ENCODE measurements at regions not wholly inside any gene's neighbourhood (a gene's known extent, or its start where the extent isn't known, plus 50 kb on each side); places are given as distances from the start of the nearest gene placed in this dataset.
"Not testable (repeated sequence)": the region's sequence is repeated elsewhere in the genome, so short reads cannot be mapped to it uniquely, and the experiment has no call there.

GRCh38 chr4:27397886-27398285, 537.2 kb downstream of the STIM2 start:
- H3K4me1 ChIP-seq (ENCODE audit: control insufficient read depth, insufficient read depth, low read length), result no peaks in the 10 kb centered on the region
- H3K9ac ChIP-seq (ENCODE audit: low read length in 2 of 2), result no peak overlapping the region
- H3K27me3 ChIP-seq (ENCODE audit: control insufficient read depth in 1 of 2, insufficient read depth in 2 of 2, low read length in 2 of 2), result no peaks in the 10 kb centered on the region
- H3K27ac ChIP-seq (ENCODE audit: low read length), result no peak overlapping the region
- H3K9me3 ChIP-seq (ENCODE audit: control insufficient read depth in 2 of 2, low read length in 2 of 2), result no peaks in the 10 kb centered on the region
- no peak overlapping the region for H3K4me3 ChIP-seq (ENCODE audit: low read length in 2 of 2)
- H3K36me3 ChIP-seq (ENCODE audit: control insufficient read depth in 2 of 2, insufficient read depth in 2 of 2, low read length in 2 of 2), result no peaks in the 10 kb centered on the region

GRCh38 chr4:27398631-27399310, 538.1 kb downstream of the STIM2 start:
- Histone ChIP-seq H3K36me3 (ENCODE audit: control insufficient read depth in 2 of 2, insufficient read depth in 2 of 2, low read length in 2 of 2) (no peaks in the 10 kb centered on the region), H3K27me3 (ENCODE audit: control insufficient read depth in 1 of 2, insufficient read depth in 2 of 2, low read length in 2 of 2) (no peaks in the 10 kb centered on the region), H3K9me3 (ENCODE audit: control insufficient read depth in 2 of 2, low read length in 2 of 2) (no peaks in the 10 kb centered on the region), H3K27ac (ENCODE audit: low read length) (no peak overlapping the region), H3K4me1 (ENCODE audit: control insufficient read depth, insufficient read depth, low read length) (no peaks in the 10 kb centered on the region), H3K4me3 (ENCODE audit: low read length in 2 of 2) (no peak overlapping the region), H3K9ac (ENCODE audit: low read length in 2 of 2) (no peak overlapping the region)

GRCh38 chr4:27407616-27408015, 547.0 kb downstream of the STIM2 start:
- Histone ChIP-seq H3K9me3 (ENCODE audit: control insufficient read depth in 2 of 2, low read length in 2 of 2) (peaks cover 6% of the 10 kb centered on the region in 2 donors), H3K36me3 (ENCODE audit: control insufficient read depth in 2 of 2, insufficient read depth in 2 of 2, low read length in 2 of 2) (no peaks in the 10 kb centered on the region), H3K9ac (ENCODE audit: low read length in 2 of 2) (no peak overlapping the region), H3K27ac (ENCODE audit: low read length) (no peak overlapping the region), H3K27me3 (ENCODE audit: control insufficient read depth in 1 of 2, insufficient read depth in 2 of 2, low read length in 2 of 2) (no peaks in the 10 kb centered on the region), H3K4me1 (ENCODE audit: control insufficient read depth, insufficient read depth, low read length) (no peaks in the 10 kb centered on the region), H3K4me3 (ENCODE audit: low read length in 2 of 2) (no peak overlapping the region)

- Histone ChIP-seq H3K4me3 (ENCODE audit: low read length in 2 of 2) (no peak overlapping the region), H3K9ac (ENCODE audit: low read length in 2 of 2) (no peak overlapping the region), H3K9me3 (ENCODE audit: control insufficient read depth in 2 of 2, low read length in 2 of 2) (peaks cover 0 to 2% of the 10 kb centered on the region in 2 donors), H3K27ac (ENCODE audit: low read length) (no peak overlapping the region), H3K4me1 (ENCODE audit: control insufficient read depth, insufficient read depth, low read length) (no peaks in the 10 kb centered on the region), H3K36me3 (ENCODE audit: control insufficient read depth in 2 of 2, insufficient read depth in 2 of 2, low read length in 2 of 2) (no peaks in the 10 kb centered on the region), H3K27me3 (ENCODE audit: control insufficient read depth in 1 of 2, insufficient read depth in 2 of 2, low read length in 2 of 2) (no peaks in the 10 kb centered on the region)
Observed at GRCh38 chr4:27412613-27413012, 552.0 kb downstream of the STIM2 start.

- H3K4me1 ChIP-seq (ENCODE audit: control insufficient read depth, insufficient read depth, low read length), result no peaks in the 10 kb centered on the region
- no peak overlapping the region for H3K9ac ChIP-seq (ENCODE audit: low read length in 2 of 2)
- no peak overlapping the region for H3K4me3 ChIP-seq (ENCODE audit: low read length in 2 of 2)
- peaks cover 0 to 2% of the 10 kb centered on the region in 2 donors for H3K9me3 ChIP-seq (ENCODE audit: control insufficient read depth in 2 of 2, low read length in 2 of 2)
- no peaks in the 10 kb centered on the region for H3K27me3 ChIP-seq (ENCODE audit: control insufficient read depth in 1 of 2, insufficient read depth in 2 of 2, low read length in 2 of 2)
- no peak overlapping the region for H3K27ac ChIP-seq (ENCODE audit: low read length)
- H3K36me3 ChIP-seq (ENCODE audit: control insufficient read depth in 2 of 2, insufficient read depth in 2 of 2, low read length in 2 of 2), result no peaks in the 10 kb centered on the region
Observed at GRCh38 chr4:27414887-27415731, 554.5 kb downstream of the STIM2 start.

- H3K27me3 ChIP-seq (ENCODE audit: control insufficient read depth in 1 of 2, insufficient read depth in 2 of 2, low read length in 2 of 2), result no peaks in the 10 kb centered on the region
- H3K4me3 ChIP-seq (ENCODE audit: low read length in 2 of 2), result no peak overlapping the region
- H3K36me3 ChIP-seq (ENCODE audit: control insufficient read depth in 2 of 2, insufficient read depth in 2 of 2, low read length in 2 of 2), result no peaks in the 10 kb centered on the region
- H3K27ac ChIP-seq (ENCODE audit: low read length), result no peak overlapping the region
- no peaks in the 10 kb centered on the region for H3K4me1 ChIP-seq (ENCODE audit: control insufficient read depth, insufficient read depth, low read length)
- no peaks in the 10 kb centered on the region for H3K9me3 ChIP-seq (ENCODE audit: control insufficient read depth in 2 of 2, low read length in 2 of 2)
- H3K9ac ChIP-seq (ENCODE audit: low read length in 2 of 2), result no peak overlapping the region
Observed at GRCh38 chr4:27428661-27429060, 568.0 kb downstream of the STIM2 start.

GRCh38 chr4:27429364-27429871, 568.8 kb downstream of the STIM2 start:
- Histone ChIP-seq H3K9ac (ENCODE audit: low read length in 2 of 2) (no peak overlapping the region), H3K9me3 (ENCODE audit: control insufficient read depth in 2 of 2, low read length in 2 of 2) (no peaks in the 10 kb centered on the region), H3K27ac (ENCODE audit: low read length) (no peak overlapping the region), H3K36me3 (ENCODE audit: control insufficient read depth in 2 of 2, insufficient read depth in 2 of 2, low read length in 2 of 2) (no peaks in the 10 kb centered on the region), H3K27me3 (ENCODE audit: control insufficient read depth in 1 of 2, insufficient read depth in 2 of 2, low read length in 2 of 2) (no peaks in the 10 kb centered on the region), H3K4me1 (ENCODE audit: control insufficient read depth, insufficient read depth, low read length) (no peaks in the 10 kb centered on the region), H3K4me3 (ENCODE audit: low read length in 2 of 2) (no peak overlapping the region)

GRCh38 chr4:27442146-27442545, 581.5 kb downstream of the STIM2 start:
- Histone ChIP-seq H3K9ac (ENCODE audit: low read length in 2 of 2) (no peak overlapping the region), H3K9me3 (ENCODE audit: control insufficient read depth in 2 of 2, low read length in 2 of 2) (no peaks in the 10 kb centered on the region), H3K36me3 (ENCODE audit: control insufficient read depth in 2 of 2, insufficient read depth in 2 of 2, low read length in 2 of 2) (no peaks in the 10 kb centered on the region), H3K4me1 (ENCODE audit: control insufficient read depth, insufficient read depth, low read length) (no peaks in the 10 kb centered on the region), H3K27me3 (ENCODE audit: control insufficient read depth in 1 of 2, insufficient read depth in 2 of 2, low read length in 2 of 2) (no peaks in the 10 kb centered on the region), H3K27ac (ENCODE audit: low read length) (no peak overlapping the region), H3K4me3 (ENCODE audit: low read length in 2 of 2) (no peak overlapping the region)

GRCh38 chr4:27442661-27443060, 582.0 kb downstream of the STIM2 start:
- H3K9me3 ChIP-seq (ENCODE audit: control insufficient read depth in 2 of 2, low read length in 2 of 2); H3K9ac ChIP-seq (ENCODE audit: low read length in 2 of 2); H3K4me1 ChIP-seq (ENCODE audit: control insufficient read depth, insufficient read depth, low read length); H3K4me3 ChIP-seq (ENCODE audit: low read length in 2 of 2); H3K27me3 ChIP-seq (ENCODE audit: control insufficient read depth in 1 of 2, insufficient read depth in 2 of 2, low read length in 2 of 2); H3K36me3 ChIP-seq (ENCODE audit: control insufficient read depth in 2 of 2, insufficient read depth in 2 of 2, low read length in 2 of 2); H3K27ac ChIP-seq (ENCODE audit: low read length): not testable (repeated sequence)

GRCh38 chr4:27463816-27464215, 603.2 kb downstream of the STIM2 start:
- Histone ChIP-seq H3K36me3 (ENCODE audit: control insufficient read depth in 2 of 2, insufficient read depth in 2 of 2, low read length in 2 of 2) (no peaks in the 10 kb centered on the region), H3K27ac (ENCODE audit: low read length) (no peak overlapping the region), H3K27me3 (ENCODE audit: control insufficient read depth in 1 of 2, insufficient read depth in 2 of 2, low read length in 2 of 2) (no peaks in the 10 kb centered on the region), H3K9ac (ENCODE audit: low read length in 2 of 2) (no peak overlapping the region), H3K4me3 (ENCODE audit: low read length in 2 of 2) (no peak overlapping the region), H3K4me1 (ENCODE audit: control insufficient read depth, insufficient read depth, low read length) (no peaks in the 10 kb centered on the region), H3K9me3 (ENCODE audit: control insufficient read depth in 2 of 2, low read length in 2 of 2) (no peaks in the 10 kb centered on the region)

- Histone ChIP-seq H3K27me3 (ENCODE audit: control insufficient read depth in 1 of 2, insufficient read depth in 2 of 2, low read length in 2 of 2) (no peaks in the 10 kb centered on the region), H3K27ac (ENCODE audit: low read length) (no peak overlapping the region), H3K9ac (ENCODE audit: low read length in 2 of 2) (no peak overlapping the region), H3K36me3 (ENCODE audit: control insufficient read depth in 2 of 2, insufficient read depth in 2 of 2, low read length in 2 of 2) (no peaks in the 10 kb centered on the region), H3K4me1 (ENCODE audit: control insufficient read depth, insufficient read depth, low read length) (no peaks in the 10 kb centered on the region), H3K9me3 (ENCODE audit: control insufficient read depth in 2 of 2, low read length in 2 of 2) (no peaks in the 10 kb centered on the region), H3K4me3 (ENCODE audit: low read length in 2 of 2) (no peak overlapping the region)
Observed at GRCh38 chr4:27467351-27467750, 606.7 kb downstream of the STIM2 start.
